NCI-H446 (cell line): ENCODE measurements at regions not wholly inside any gene's neighbourhood (a gene's known extent, or its start where the extent isn't known, plus 50 kb on each side); places are given as distances from the start of the nearest gene placed in this dataset.

Source experiments
- DNase-seq, 2 experiments: peaks; one replicate each; lab custom pipeline; 2025; lab: John Stamatoyannopoulos, UW

DNA sequence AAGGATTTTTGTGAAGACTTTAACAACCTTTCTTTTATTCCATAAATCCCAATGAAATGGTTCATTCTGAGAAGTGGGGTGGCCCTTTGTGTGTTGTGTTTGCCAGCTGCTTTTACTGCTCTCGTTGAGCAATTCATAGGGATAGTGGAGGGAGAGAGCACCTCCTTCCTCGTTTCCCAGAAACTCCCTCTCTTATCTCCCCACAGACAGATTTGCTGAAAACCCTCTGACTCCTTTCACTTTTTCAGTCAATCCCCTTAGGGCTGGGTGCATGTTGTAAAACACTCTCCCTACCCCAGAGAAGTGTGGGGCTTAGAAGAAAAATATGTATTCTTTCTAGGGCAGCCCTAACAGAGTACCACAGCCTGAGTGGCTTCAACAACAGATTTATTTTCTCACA, 557.2 kb upstream of the RGMA start:
- no peak for DNase-seq

GRCh38 chr15:93645594-93645993, 556.6 kb upstream of the RGMA start:
- no peak for DNase-seq

GRCh38 chr15:93644595-93644994, 555.6 kb upstream of the RGMA start:
- no peak for DNase-seq

DNA sequence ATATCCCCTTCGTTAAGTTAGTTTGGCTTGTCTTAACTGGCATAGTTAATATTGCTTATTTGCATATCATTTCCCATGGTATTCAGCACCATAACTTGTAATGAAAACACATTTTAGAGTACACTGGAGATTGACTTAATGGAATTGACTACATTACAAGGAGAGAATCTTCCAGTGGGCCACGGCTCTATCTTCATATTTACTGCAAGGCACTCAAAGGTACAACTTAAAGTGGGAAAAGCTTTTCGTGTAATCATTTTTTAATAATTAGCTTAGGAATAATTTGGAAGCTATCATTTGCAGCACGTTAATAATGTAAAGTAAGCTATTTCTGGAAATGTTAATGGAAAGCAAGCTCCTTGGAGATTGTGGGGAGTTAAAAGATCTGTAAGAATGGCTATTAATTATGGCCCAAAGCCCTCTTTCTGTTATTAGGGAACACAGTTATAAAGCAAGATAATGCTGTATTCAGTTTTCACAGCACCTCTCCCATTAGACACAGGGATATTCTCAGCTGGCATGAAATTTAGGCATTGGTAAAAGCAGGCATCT, 551.5 kb upstream of the RGMA start:
- no peak for DNase-seq

GRCh38 chr15:93631958-93632618, 543.1 kb upstream of the RGMA start:
- DNase-seq = no peak

DNA sequence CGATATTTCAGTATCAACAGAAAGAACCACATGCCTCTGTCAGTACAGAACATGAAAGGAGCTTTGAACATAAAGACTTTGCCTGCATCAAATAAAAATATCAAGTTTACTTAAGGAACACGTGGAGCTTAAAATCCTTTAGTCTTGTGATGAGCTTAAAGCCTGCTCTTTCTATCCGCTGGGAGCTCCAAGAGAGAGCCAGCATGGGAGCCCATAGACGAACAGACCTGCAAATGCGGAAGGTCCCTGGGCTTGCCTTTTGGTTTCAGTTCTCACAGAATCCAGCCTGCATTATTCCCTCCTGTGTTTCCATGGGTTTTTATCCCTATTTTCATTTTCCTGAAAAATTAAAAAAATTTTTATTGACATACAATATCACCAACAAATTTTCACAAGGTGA, 530.6 kb upstream of the RGMA start:
- DNase-seq = no peak

DNA sequence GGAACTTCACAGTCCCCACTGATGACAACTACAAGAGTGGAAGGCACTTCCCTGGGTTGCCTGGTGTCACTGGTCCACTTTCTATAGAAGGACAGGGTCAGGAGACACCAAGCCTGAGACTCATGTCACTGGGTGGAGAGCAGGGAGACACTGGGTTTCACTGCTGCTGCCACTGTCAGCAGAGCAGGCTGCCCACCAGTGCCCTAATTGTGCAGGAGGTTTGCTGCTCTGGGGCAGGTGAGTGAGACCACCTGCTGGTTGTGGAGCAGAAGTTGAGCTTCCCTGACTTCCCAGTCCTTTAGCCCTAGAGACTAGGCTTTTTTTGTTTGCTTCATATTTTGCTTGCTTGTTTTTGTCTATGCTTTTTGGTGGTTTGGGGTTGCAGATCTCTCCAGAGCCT, 528.4 kb upstream of the RGMA start:
- DNase-seq = no peak

DNA sequence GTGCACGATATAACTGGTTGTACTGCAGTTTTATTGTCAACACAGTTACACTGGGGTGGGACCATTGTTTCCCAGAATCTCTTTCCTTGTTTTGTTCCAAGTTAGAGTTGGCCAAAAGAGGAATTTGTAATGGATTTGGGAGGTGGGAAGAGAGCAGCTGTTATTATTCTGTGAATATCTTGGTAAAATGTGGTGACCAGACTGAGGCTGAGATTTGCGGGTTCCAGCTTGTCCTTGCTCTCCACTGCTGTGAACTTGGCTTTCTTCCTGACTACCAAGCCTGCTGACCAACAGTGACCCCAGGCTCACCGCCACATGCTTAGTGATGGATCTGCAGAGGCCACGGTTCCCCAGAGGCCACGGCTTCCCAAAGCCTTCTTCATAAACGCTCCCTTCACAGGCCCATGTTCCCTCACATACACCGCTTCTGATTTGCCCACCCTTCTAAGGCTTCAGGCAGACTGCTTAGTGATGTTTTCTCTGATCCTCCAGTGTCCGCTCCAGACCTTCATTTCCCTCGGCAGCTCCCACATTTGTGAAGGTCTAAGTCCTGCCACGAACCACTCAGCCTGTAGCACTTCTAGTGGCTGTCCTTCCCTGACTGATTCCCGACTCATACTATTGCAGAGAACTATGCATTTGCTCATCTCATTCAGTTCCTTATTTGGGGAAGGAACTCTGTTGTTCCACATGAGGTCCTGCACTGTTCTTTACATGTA, 525.5 kb upstream of the RGMA start:
- no peak for DNase-seq

DNA sequence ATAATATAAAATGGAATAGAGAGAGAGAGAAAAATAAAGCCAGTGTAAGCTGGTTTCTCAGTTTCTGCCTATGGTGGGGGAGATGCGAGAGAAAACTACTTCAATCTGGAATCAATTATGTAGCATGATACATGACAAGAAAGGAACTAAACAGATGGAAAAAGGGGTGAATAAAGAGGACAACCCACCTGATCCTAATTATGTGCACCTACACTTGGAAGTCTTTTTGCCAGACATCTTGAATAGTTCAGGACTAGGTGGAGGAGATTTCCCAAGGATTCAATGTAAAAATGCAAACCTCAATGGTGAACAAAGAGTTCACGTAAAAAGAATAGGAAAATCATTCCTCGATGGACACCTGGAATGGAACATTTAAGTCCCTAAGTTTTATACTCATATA, 524.4 kb upstream of the RGMA start:
- no peak for DNase-seq

DNA sequence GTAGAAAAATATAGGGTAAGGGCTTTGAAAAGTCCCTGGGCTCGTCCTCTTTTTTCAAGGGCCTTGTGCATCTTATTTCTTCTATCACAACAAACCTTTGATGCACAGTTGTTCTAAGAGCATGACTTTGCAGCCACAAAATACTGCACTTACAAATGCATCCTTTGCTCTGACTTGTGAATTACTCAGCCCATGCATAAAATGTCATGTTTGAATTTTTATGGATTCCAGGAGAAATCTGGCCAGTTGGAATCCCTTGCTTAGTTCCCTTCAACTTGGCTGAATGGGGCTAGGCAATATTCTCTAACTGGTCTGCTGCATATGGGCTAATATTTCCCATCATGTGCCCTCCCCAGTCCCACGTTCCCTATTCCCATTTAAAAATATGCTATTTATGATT, 523.9 kb upstream of the RGMA start:
- no peak for DNase-seq

GRCh38 chr15:93610944-93611343, 521.9 kb upstream of the RGMA start:
- no peak for DNase-seq

GRCh38 chr15:93608643-93609148, 519.7 kb upstream of the RGMA start:
- no peak for DNase-seq

DNA sequence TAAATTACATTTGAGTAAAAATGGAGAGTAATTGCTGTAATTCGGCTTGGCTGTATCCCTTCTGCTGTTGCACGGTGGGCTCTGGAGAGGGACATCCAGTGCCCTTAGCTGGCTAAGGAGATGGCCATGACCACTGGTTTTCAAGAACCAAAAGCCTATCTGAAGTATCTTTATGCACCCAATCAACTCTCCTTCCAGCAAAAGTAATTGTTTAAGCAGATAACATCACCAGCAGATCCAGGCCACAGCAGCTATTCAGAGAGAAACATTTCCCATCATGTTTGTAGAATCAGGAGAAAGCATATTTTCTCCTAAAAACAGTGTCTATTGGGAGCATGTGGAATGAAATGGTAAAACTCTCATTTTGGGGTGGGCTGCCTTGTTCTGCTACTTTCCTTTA, 514.5 kb upstream of the RGMA start:
- no peak for DNase-seq

DNA sequence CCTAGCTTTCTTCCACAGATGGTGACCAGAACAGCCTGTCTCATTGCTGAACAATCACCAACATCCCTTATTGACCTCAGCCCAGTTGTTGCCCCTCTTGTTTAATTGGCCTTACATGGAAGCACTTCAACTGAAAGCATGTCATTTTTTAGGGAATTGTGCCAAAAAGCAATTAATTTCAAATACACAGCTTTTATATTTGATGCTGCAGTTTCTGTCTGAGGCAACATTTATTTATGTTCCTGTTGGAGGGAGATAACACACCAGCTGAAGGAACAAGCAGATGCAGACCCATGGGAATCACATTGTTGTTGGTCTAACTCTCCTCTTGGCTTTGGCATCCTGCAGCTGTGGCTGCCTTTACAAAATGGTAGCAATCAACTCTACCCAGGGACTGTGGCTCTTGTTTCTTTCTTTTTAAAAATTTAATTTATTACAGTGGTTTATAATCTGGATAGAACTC, 498.1 kb upstream of the RGMA start:
- no peak for DNase-seq

- no peak for DNase-seq
These were observed 496.0 kb upstream of the RGMA start for GRCh38 chr15:93585012-93585411.

GRCh38 chr15:93583968-93584367, 495.0 kb upstream of the RGMA start:
- no peak for DNase-seq

GRCh38 chr15:93583552-93583951, 494.5 kb upstream of the RGMA start:
- no peak for DNase-seq

- no peak for DNase-seq
These were observed 481.5 kb upstream of the RGMA start for GRCh38 chr15:93570527-93570926.

DNA sequence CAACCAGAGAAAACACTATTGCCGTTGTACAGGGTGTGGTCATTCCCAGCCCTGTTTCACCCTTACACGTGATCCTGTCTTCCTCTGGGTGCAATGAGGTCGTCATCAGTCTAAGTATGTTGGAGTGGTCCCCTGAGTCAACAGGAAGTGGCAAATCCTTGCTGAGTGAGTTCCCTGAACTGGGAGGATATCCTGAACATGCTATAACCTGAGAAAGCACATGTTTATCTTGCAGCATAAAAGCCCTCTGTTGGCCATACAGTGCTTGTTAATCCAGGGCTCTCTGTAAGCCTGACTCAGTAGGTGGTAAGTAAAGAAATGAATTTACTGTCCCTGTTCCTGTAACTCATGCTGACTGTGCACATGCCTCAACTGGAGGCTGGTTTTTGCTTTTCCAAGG, 477.8 kb upstream of the RGMA start:
- DNase-seq = no peak

DNA sequence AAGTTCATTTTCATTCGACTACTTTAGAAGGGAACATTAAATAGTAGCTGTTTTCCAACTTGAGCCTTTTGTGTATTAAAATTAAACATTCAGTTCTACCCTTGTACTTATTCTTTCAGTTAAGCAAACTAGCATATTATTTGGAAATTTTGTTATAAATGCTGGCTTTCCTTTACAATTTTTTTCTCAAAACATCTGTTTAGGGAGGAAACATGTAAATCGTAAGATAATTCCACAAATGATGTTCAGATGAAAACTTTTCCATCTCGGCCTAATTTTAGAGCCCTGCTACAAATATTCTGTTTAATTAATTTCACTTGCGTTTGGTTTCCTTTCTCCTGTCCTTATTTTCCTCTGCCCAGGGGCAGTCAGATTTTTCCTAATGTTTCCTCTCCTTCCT, 476.2 kb upstream of the RGMA start:
- no peak for DNase-seq

GRCh38 chr15:93563218-93563617, 474.2 kb upstream of the RGMA start:
- DNase-seq = no peak

- no peak for DNase-seq
These were observed 473.5 kb upstream of the RGMA start for GRCh38 chr15:93562395-93563123.

GRCh38 chr15:93557696-93558095, 468.7 kb upstream of the RGMA start:
- DNase-seq = no peak
